Gastrocnemius medialis (tissue), 4 donors: ENCODE measurements at regions not wholly inside any gene's neighbourhood (a gene's known extent, or its start where the extent isn't known, plus 50 kb on each side); places are given as distances from the start of the nearest gene placed in this dataset.

ENCODE experiments used
- ATAC-seq, 2 donors: fragments of 150-250 bp; one replicate each; pipeline ENCODE4 v1.9.1; 2016
- DNase-seq, 2 donors: peaks; one replicate each; pipeline ENCODE4 v3.0.0-alpha.2; 2019
- H3K27ac ChIP-seq, 4 donors: fragments of 200-600 bp; sonication (generic); 1 replicate in 1 of 4; 2 replicates in 3 of 4; pipeline ENCODE4 v1.5.1; 2016 to 2018; ENCODE audit warnings: mild to moderate bottlenecking in 2 of 4, moderate library complexity in 1 of 4
- H3K27me3 ChIP-seq, 3 donors: fragments of 200-600 bp; sonication (generic) in 2 of 3; 1 replicate in 1 of 3; 2 replicates in 2 of 3; pipeline versions ENCODE4 v1.5.1 to v1.6.0; 2016 to 2019; ENCODE audit warnings: mild to moderate bottlenecking in 1 of 3, moderate library complexity in 1 of 3
- H3K36me3 ChIP-seq, 2 donors: fragments of 200-600 bp; sonication (generic) in 1 of 2; one replicate each; pipeline ENCODE4 v1.5.1; 2017 to 2018
- H3K4me1 ChIP-seq, 2 donors: fragments of 200-600 bp; sonication (generic) in 1 of 2; one replicate each; pipeline ENCODE4 v1.5.1; 2016 to 2017; ENCODE audit warnings: mild to moderate bottlenecking in 2 of 2
- H3K4me3 ChIP-seq, 4 donors: fragments of 200-600 bp; sonication (generic) in 3 of 4; 1 replicate in 1 of 4; 2 replicates in 3 of 4; pipeline ENCODE4 v1.5.1; 2016 to 2019; ENCODE audit warnings: mild to moderate bottlenecking in 2 of 4
- H3K9me3 ChIP-seq, 3 donors: fragments of 200-600 bp; sonication (generic) in 2 of 3; 1 replicate in 1 of 3; 2 replicates in 2 of 3; pipeline ENCODE4 v1.5.1; 2016 to 2019
- POLR2A ChIP-seq, 2 donors: fragments of 450-650 bp; IDR thresholded peaks; one replicate each; pipeline ENCODE4 v1.6.1; 2017; ENCODE audit warnings: antibody characterized with exemption in 2 of 2, mild to moderate bottlenecking in 2 of 2, moderate library complexity in 2 of 2
- in situ Hi-C, 4 donors: fragments of 200-750 bp; cut with MboI; loops; one replicate each; pipeline versions ENCODE4 v1.15.0 to v1.8.0; 2017; ENCODE audit warnings: low sequenced_read_pairs in 4 of 4
- intact Hi-C: fragments of 100-400 bp; cut with DNase I; formaldehyde crosslinking; loops from one replicate; pipeline ENCODE4 v1.15.1; 2023; ENCODE audit warnings: low total_unique reads
- TF ChIP-seq, protein P1 (sequence below), 5 experiments: fragments of 450-650 bp in 3 of 5; fragments of 200-600 bp in 2 of 5; sonication (generic) in 2 of 5; IDR thresholded peaks in 4 of 5; conservative IDR thresholded peaks in 1 of 5; 1 replicate in 4 of 5; 2 replicates in 1 of 5; pipeline ENCODE4 v1.5.1; 2016 to 2019; ENCODE audit warnings: antibody characterized with exemption in 5 of 5, mild to moderate bottlenecking in 3 of 5, moderate library complexity in 3 of 5

GRCh38 chr15:70474471-70475406 is 288.6 kb downstream of the UACA start:
- H3K36me3 ChIP-seq, result no peaks in the 10 kb centered on the region
- H3K4me3 ChIP-seq, result peak overlapping the region; percentile 27 to 49 (median 33)
- TF ChIP-seq, protein P1, sequence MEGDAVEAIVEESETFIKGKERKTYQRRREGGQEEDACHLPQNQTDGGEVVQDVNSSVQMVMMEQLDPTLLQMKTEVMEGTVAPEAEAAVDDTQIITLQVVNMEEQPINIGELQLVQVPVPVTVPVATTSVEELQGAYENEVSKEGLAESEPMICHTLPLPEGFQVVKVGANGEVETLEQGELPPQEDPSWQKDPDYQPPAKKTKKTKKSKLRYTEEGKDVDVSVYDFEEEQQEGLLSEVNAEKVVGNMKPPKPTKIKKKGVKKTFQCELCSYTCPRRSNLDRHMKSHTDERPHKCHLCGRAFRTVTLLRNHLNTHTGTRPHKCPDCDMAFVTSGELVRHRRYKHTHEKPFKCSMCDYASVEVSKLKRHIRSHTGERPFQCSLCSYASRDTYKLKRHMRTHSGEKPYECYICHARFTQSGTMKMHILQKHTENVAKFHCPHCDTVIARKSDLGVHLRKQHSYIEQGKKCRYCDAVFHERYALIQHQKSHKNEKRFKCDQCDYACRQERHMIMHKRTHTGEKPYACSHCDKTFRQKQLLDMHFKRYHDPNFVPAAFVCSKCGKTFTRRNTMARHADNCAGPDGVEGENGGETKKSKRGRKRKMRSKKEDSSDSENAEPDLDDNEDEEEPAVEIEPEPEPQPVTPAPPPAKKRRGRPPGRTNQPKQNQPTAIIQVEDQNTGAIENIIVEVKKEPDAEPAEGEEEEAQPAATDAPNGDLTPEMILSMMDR (IDR thresholded peaks at IDR 0.05 in 4 of 5, conservative IDR thresholded peaks at IDR 0.05 in 1 of 5), result no peak
- in situ Hi-C loops, result loop anchor here in 2 of 4 donors (10.0 to 25.0 kb wide), 3 partner anchors 387 to 740 kb away; partner anchors contain the start of gene TLE3 (in 1 of the 2)
- peak overlapping the region; percentile 72 to 77 (median 73) for H3K27ac ChIP-seq
- no peaks in the 10 kb centered on the region for H3K27me3 ChIP-seq
- H3K9me3 ChIP-seq, result no peaks in the 10 kb centered on the region
- peak; percentile 82 to 84 for ATAC-seq
- DNase-seq, result peak; percentile 49 to 57
- peaks cover 24 to 25% of the 10 kb centered on the region in 2 donors for H3K4me1 ChIP-seq
- intact Hi-C loops, result loop anchor here (1.0 kb wide), 1 partner anchor 278 kb away; no protein-coding TSS in a partner anchor

- in situ Hi-C loops (loop anchor here in 1 of 4 donors (10.0 kb wide), 1 partner anchor 739 kb away; no protein-coding TSS in a partner anchor), intact Hi-C loops (no loop called here)
- Histone ChIP-seq H3K27ac (peak overlapping the region; percentile 72 to 77 (median 73)), H3K4me1 (peaks cover 24 to 25% of the 10 kb centered on the region in 2 donors), H3K27me3 (no peaks in the 10 kb centered on the region), H3K9me3 (no peaks in the 10 kb centered on the region), H3K36me3 (no peaks in the 10 kb centered on the region), H3K4me3 (peak overlapping the region in 2 of 4 donors; percentile 30 to 49)
- no peak for DNase-seq
- TF ChIP-seq, protein P1 (IDR thresholded peaks at IDR 0.05 in 4 of 5, conservative IDR thresholded peaks at IDR 0.05 in 1 of 5), result no peak
- TF ChIP-seq POLR2A (IDR thresholded peaks at IDR 0.05), result no peak
- no peak for ATAC-seq
These were observed 289.6 kb downstream of the UACA start for GRCh38 chr15:70473581-70474370.

- Histone ChIP-seq H3K9me3 (no peaks in the 10 kb centered on the region), H3K4me3 (no peak overlapping the region), H3K27ac (no peak overlapping the region), H3K27me3 (no peaks in the 10 kb centered on the region), H3K4me1 (peaks cover 24 to 25% of the 10 kb centered on the region in 2 donors), H3K36me3 (no peaks in the 10 kb centered on the region)
- TF ChIP-seq, protein P1 (IDR thresholded peaks at IDR 0.05 in 4 of 5, conservative IDR thresholded peaks at IDR 0.05 in 1 of 5), result no peak
- no peak for TF ChIP-seq POLR2A (IDR thresholded peaks at IDR 0.05)
- in situ Hi-C loops, result loop anchor here in 1 of 4 donors (10.0 kb wide), 1 partner anchor 737 kb away; no protein-coding TSS in a partner anchor
- intact Hi-C loops, result no loop called here
- DNase-seq (no peak), ATAC-seq (no peak)
These were observed 291.8 kb downstream of the UACA start for GRCh38 chr15:70471517-70471916.

DNA sequence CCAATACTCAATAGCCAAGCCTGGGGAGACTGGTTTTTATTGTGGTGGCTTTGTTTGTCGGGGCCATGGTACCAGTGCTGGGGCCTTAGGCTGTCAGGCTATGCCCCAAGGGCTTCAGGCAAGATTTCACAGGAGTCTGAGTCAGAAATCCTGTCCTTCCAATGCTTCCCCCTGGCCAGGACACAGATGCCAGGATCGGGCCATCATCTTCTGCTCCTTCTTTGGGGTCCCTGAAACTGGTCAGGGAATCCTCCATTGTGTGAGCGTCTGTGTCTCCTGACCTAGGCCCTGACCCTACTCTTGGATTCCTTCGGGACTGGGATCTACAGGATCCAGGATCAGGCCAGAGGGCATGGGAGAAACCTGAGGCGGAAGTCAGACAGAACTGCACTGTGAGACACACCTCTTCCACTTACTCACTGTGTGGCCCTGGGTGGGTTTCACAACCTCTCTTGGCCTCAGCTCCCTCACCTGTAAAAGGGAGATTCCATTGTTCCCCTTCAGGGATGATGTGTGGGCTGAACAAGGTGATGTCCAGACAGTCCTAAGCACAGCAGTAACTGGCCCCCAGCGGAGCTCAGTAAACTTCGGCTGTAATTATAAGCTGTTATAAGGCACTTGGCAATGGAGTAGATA is 292.7 kb downstream of the UACA start:
- ATAC-seq, result no peak
- Histone ChIP-seq H3K27ac (no peak overlapping the region), H3K4me1 (peaks cover 23 to 24% of the 10 kb centered on the region in 2 donors), H3K4me3 (no peak overlapping the region), H3K9me3 (no peaks in the 10 kb centered on the region), H3K27me3 (no peaks in the 10 kb centered on the region), H3K36me3 (no peaks in the 10 kb centered on the region)
- intact Hi-C loops (no loop called here), in situ Hi-C loops (loop anchor here in 1 of 4 donors (10.0 kb wide), 1 partner anchor 736 kb away; no protein-coding TSS in a partner anchor)
- no peak for TF ChIP-seq POLR2A (IDR thresholded peaks at IDR 0.05)
- TF ChIP-seq, protein P1 (IDR thresholded peaks at IDR 0.05 in 4 of 5, conservative IDR thresholded peaks at IDR 0.05 in 1 of 5), result no peak
- DNase-seq, result no peak
